HCEC 1CT (cell line): ENCODE measurements at regions not wholly inside any gene's neighbourhood (a gene's known extent, or its start where the extent isn't known, plus 50 kb on each side); places are given as distances from the start of the nearest gene placed in this dataset.

Experiments used
- DNase-seq: peaks from one replicate; pipeline ENCODE4 v3.0.0-alpha.2; 2017

GRCh38 chr13:74214321-74214720 lies 80.1 kb upstream of the KLF12 start:
- DNase-seq: no peak

GRCh38 chr13:74210693-74211393 lies 76.6 kb upstream of the KLF12 start:
- DNase-seq: peak; percentile 93

GRCh38 chr13:74206855-74207254 lies 72.7 kb upstream of the KLF12 start:
- no peak for DNase-seq

- peak; percentile 74 for DNase-seq
Observed at GRCh38 chr13:74206061-74206561, 71.9 kb upstream of the KLF12 start.

GRCh38 chr13:74205313-74205690 lies 71.1 kb upstream of the KLF12 start:
- DNase-seq: no peak

GRCh38 chr13:74204602-74205312 lies 70.6 kb upstream of the KLF12 start:
- DNase-seq: no peak

- DNase-seq: no peak
Observed at GRCh38 chr13:74203576-74203975, 69.4 kb upstream of the KLF12 start.

- no peak for DNase-seq
Observed at GRCh38 chr13:74202129-74202813, 68.1 kb upstream of the KLF12 start.

- DNase-seq: no peak
Observed at GRCh38 chr13:74201530-74201929, 67.3 kb upstream of the KLF12 start.

- peak; percentile 14 for DNase-seq
Observed at GRCh38 chr13:74200081-74200480, 65.9 kb upstream of the KLF12 start.

- DNase-seq: no peak
Observed at GRCh38 chr13:74197677-74198429, 63.6 kb upstream of the KLF12 start.

- DNase-seq: no peak
Observed at GRCh38 chr13:74194846-74195245, 60.6 kb upstream of the KLF12 start.

- DNase-seq: no peak
Observed at GRCh38 chr13:74193391-74193790, 59.2 kb upstream of the KLF12 start.

GRCh38 chr13:74191410-74191809 lies 57.2 kb upstream of the KLF12 start:
- DNase-seq: no peak

GRCh38 chr13:74190999-74191398 lies 56.8 kb upstream of the KLF12 start:
- no peak for DNase-seq

GRCh38 chr13:74187564-74187963 lies 53.4 kb upstream of the KLF12 start:
- peak; percentile 22 for DNase-seq

GRCh38 chr13:74184283-74184682 lies 50.1 kb upstream of the KLF12 start:
- DNase-seq: no peak
